Uterus (tissue), 3 donors: ENCODE measurements at regions not wholly inside any gene's neighbourhood (a gene's known extent, or its start where the extent isn't known, plus 50 kb on each side); places are given as distances from the start of the nearest gene placed in this dataset.

ENCODE experiments used
- DNase-seq, 2 donors: peaks; one replicate each; pipeline ENCODE4 v3.0.0-alpha.2; 2019 to 2020
- H3K27ac ChIP-seq, 2 donors: fragments of 200-600 bp; sonication (generic); 1 replicate in 1 of 2; 2 replicates in 1 of 2; pipeline ENCODE4 v1.5.1; 2016 to 2018
- H3K27me3 ChIP-seq, 2 donors: fragments of 200-600 bp; sonication (generic); one replicate each; pipeline ENCODE4 v1.5.1; 2018 to 2019; ENCODE audit warnings: control low read depth in 1 of 2
- H3K36me3 ChIP-seq, 2 donors: fragments of 200-600 bp; sonication (generic); one replicate each; pipeline ENCODE4 v1.5.1; 2019; ENCODE audit warnings: control low read depth in 1 of 2
- H3K4me1 ChIP-seq, 2 donors: fragments of 200-600 bp; sonication (generic); one replicate each; pipeline ENCODE4 v1.5.1; 2018 to 2019; ENCODE audit warnings: control low read depth in 1 of 2
- H3K4me3 ChIP-seq, 2 donors: fragments of 200-600 bp; sonication (generic); 1 replicate in 1 of 2; 2 replicates in 1 of 2; pipeline ENCODE4 v1.5.1; 2018 to 2019; ENCODE audit warnings: mild to moderate bottlenecking in 1 of 2
- H3K9me3 ChIP-seq, 2 donors: fragments of 200-600 bp; sonication (generic); one replicate each; pipeline ENCODE4 v1.5.1; 2019; ENCODE audit warnings: control low read depth in 1 of 2
- CTCF ChIP-seq, 4 experiments: fragments of 200-600 bp in 2 of 4; fragments of 450-650 bp in 2 of 4; sonication (generic) in 2 of 4; IDR thresholded peaks; one replicate each; pipeline ENCODE4 v1.5.1; 2016 to 2019; ENCODE audit warnings: antibody characterized with exemption in 4 of 4, mild to moderate bottlenecking in 2 of 4, moderate library complexity in 1 of 4
- POLR2A ChIP-seq, 2 donors: fragments of 450-650 bp; IDR thresholded peaks; one replicate each; pipeline ENCODE4 v1.6.1; 2016; ENCODE audit warnings: antibody characterized with exemption in 2 of 2, mild to moderate bottlenecking in 1 of 2, moderate library complexity in 1 of 2
- intact Hi-C: fragments of 100-400 bp; cut with DNase I; formaldehyde crosslinking; loops from one replicate; pipeline ENCODE4 v1.15.1; 2023; ENCODE audit warnings: low total_unique reads
- donor health status: DM: yes; HTN: yes; CAD: no.

DNA sequence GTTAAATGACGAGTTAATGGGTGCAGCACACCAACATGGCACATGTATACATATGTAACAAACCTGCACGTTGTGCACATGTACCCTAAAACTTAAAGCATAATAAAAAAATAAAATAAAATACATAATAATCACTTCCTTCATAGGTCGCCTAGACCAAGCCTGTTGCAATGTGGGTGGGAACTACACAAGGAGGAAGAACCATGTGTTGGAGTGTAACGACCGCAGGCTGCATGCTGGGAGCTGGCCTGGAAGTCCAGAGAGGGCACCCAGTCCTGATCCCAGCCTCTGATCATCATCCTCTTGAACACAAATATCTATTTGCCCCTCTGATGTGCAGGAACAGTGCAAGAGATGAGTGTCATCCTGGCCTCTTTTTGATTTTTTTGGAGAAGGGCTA lies 224.7 kb upstream of the ASIC2 start:
- no peak overlapping the region for H3K27ac ChIP-seq
- intact Hi-C loops = no loop called here

DNA sequence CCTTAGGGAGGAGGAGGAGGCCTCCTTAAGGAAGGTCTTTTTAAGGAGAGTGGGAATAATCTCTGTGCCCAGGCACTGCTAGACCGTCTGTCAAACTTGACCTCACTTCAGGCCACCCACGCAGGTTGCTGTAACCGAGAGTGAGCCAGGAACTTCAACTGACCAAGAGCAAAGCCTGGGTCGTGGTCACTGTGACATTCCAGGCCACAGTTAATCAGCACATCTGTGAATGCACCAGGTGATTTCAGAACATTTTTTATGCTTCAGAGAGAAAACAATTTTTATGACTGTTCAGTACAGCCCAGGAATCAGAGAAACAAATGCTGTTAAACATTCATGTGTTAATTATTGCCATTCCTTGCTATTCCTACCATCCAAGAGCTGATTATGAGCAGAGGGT lies 226.6 kb upstream of the ASIC2 start:
- Histone ChIP-seq H3K36me3 (no peaks in the 10 kb centered on the region), H3K27ac (peak overlapping the region in 1 of 2 donors; percentile 6), H3K4me3 (no peak overlapping the region), H3K4me1 (no peaks in the 10 kb centered on the region), H3K9me3 (no peaks in the 10 kb centered on the region), H3K27me3 (no peaks in the 10 kb centered on the region)
- TF ChIP-seq POLR2A (IDR thresholded peaks at IDR 0.05) = no peak
- no peak for TF ChIP-seq CTCF (IDR thresholded peaks at IDR 0.05)
- peak; percentile 24 to 65 for DNase-seq
- intact Hi-C loops = no loop called here

More for the DNA sequence above, 224.7 kb upstream of the ASIC2 start:
- no peaks in the 10 kb centered on the region for H3K36me3 ChIP-seq
- H3K4me1 ChIP-seq = no peaks in the 10 kb centered on the region
- DNase-seq = no peak
- TF ChIP-seq CTCF (IDR thresholded peaks at IDR 0.05) (no peak), POLR2A (IDR thresholded peaks at IDR 0.05) (no peak)
- no peaks in the 10 kb centered on the region for H3K9me3 ChIP-seq
- no peak overlapping the region for H3K4me3 ChIP-seq
- H3K27me3 ChIP-seq = no peaks in the 10 kb centered on the region

DNA sequence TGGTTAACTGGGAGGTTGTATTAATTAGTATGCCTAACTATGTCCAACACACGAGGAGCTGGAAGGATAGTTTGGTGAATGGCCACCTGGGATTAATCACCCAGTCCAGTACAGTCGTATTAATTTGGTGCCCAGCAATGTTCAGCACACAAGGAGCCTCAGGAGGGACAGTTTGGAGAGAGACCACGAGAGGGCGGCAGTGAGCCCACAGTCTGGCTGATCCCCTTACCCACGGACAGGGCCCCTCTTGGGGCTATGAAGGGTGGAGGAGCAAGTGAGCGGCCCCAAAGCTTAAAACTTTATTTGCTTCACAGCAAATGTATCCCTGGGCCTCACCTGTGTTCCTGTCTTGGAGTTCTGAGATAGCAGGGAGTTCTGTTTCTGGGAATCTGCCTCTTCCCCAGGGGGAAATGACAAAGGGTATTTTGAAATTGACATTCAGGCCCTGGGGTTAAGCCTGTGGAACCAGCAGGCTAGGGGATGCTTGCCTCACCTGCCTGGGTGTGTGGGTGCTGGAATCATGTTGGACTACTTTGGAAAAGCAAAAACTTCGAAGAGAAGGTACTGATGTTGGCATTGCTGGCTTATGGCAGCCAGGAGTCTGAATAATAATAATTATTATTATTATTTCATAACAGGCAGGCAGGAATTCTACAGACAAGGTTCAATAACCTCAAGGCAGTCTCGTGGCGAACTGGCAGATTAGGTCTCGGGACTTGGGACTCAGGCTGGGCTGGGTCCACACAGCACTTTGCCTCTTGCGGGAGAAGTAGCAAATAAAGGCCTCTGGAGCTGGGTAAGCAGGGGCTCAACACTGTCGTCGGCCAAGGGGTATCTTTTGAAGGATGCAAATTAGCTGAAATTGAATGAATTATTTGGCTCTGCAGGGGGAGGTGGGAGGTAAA lies 227.6 kb upstream of the ASIC2 start:
- no peak for TF ChIP-seq POLR2A (IDR thresholded peaks at IDR 0.05)
- peak; percentile 43 to 51 (median 44) for TF ChIP-seq CTCF (IDR thresholded peaks at IDR 0.05)
- H3K36me3 ChIP-seq = no peaks in the 10 kb centered on the region
- no peaks in the 10 kb centered on the region for H3K27me3 ChIP-seq
- H3K4me1 ChIP-seq = no peaks in the 10 kb centered on the region
- H3K9me3 ChIP-seq = no peaks in the 10 kb centered on the region
- H3K27ac ChIP-seq = no peak overlapping the region
- intact Hi-C loops = no loop called here
- no peak overlapping the region for H3K4me3 ChIP-seq
- peak; percentile 34 to 44 for DNase-seq

DNA sequence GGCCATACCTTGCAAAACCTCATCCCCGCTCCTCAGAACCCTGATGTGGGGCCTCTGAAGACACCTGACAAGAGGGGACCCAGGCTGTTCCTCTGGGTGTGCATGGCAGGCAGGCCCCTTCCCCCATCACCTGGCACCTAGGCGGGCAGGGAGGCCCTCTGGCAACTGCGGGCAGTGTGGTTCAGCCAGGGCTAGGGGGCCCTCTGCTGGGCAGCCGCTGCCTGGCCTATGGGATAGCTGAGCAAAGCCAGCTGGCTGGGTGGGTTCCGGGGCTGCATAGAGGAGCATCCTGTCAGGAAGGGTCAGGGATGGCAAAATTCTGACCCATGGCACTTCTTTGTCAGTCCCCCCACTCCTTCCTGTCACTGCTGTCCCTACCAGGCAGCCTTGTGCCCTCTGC lies 228.7 kb upstream of the ASIC2 start:
- no peak for DNase-seq
- intact Hi-C loops = no loop called here
- no peaks in the 10 kb centered on the region for H3K4me1 ChIP-seq
- no peaks in the 10 kb centered on the region for H3K36me3 ChIP-seq
- H3K27ac ChIP-seq = no peak overlapping the region
- H3K9me3 ChIP-seq = no peaks in the 10 kb centered on the region
- TF ChIP-seq CTCF (IDR thresholded peaks at IDR 0.05) = no peak
- TF ChIP-seq POLR2A (IDR thresholded peaks at IDR 0.05) = no peak
- H3K27me3 ChIP-seq = no peaks in the 10 kb centered on the region
- no peak overlapping the region for H3K4me3 ChIP-seq

GRCh38 chr17:33522623-33523022 lies 229.5 kb upstream of the ASIC2 start:
- intact Hi-C loops = no loop called here
- Histone ChIP-seq H3K4me1 (no peaks in the 10 kb centered on the region), H3K9me3 (no peaks in the 10 kb centered on the region), H3K36me3 (no peaks in the 10 kb centered on the region), H3K27me3 (no peaks in the 10 kb centered on the region), H3K27ac (no peak overlapping the region), H3K4me3 (no peak overlapping the region)
- no peak for DNase-seq
- TF ChIP-seq POLR2A (IDR thresholded peaks at IDR 0.05) (no peak), CTCF (IDR thresholded peaks at IDR 0.05) (no peak)
